Frontal cortex (tissue), 3 donors: ENCODE measurements at regions not wholly inside any gene's neighbourhood (a gene's known extent, or its start where the extent isn't known, plus 50 kb on each side); places are given as distances from the start of the nearest gene placed in this dataset.

Experiments
- DNase-seq, 2 donors: peaks; one replicate each; pipeline ENCODE4 v3.0.0; 2012; ENCODE audit warnings: low spot score in 2 of 2
- FAIRE-seq: peaks from 2 replicates; lab custom pipeline; 2012; peaks lifted over from hg19 to GRCh38; lab: Jason Lieb, UNC
- donor health status: control.
- donor health status: control.
- donor health status: control.

GRCh38 chr2:16871411-16871810, 205.8 kb upstream of the CYRIA start:
- no peak for DNase-seq
- FAIRE-seq = no peak

DNA sequence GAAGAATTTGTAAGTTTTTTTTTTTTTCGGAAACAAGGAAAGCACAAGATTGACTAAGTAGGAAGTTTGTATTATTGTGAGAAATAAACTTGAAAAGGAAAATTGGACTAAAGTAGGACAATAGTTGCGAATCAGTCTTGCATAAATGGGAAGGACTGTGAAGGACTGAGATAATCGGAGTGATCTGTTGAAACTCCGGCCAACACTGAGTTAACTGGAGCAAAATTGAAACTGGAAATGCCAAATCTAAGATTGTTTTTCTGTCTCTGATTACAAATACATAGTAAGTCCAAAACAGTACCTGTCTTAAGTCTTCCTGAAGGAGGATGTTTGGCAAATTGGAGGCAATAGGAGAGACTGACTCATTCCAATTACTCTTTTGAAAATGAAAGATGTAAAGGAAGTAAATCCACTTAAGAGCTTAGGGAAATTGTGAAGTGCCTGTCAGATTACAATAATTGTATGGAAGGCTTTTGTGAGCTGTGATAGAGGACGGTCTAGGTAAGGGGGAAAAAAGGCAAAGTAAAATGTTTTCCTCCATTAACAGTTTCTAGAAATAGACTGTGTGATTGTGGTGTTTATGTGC, 204.9 kb upstream of the CYRIA start:
- FAIRE-seq (no peak), DNase-seq (no peak)

DNA sequence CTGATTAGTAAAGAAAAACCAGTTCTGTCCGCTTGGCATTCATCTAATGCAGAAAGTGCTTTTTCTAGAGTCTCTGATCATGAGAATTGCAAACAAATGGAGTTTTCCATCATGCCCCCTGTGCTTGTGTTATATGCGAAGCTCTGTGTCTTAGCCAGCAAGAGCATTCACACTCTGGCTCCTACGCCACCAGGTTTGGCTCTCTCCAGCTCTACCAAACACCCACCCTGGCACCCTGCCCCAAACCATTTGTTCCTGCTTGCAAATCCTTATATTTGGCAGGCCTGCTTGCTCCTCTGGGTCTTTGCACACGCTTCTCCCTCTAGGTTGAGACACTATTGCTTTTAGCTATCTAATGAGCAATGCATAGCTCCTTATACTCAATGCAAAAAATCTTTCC, 204.1 kb upstream of the CYRIA start:
- no peak for FAIRE-seq
- peak in 1 of 2 donors; percentile 8 for DNase-seq

- FAIRE-seq (no peak), DNase-seq (no peak)
Measured at GRCh38 chr2:16862471-16862870, 196.8 kb upstream of the CYRIA start.

GRCh38 chr2:16861530-16861929, 195.9 kb upstream of the CYRIA start:
- FAIRE-seq = no peak
- no peak for DNase-seq

DNA sequence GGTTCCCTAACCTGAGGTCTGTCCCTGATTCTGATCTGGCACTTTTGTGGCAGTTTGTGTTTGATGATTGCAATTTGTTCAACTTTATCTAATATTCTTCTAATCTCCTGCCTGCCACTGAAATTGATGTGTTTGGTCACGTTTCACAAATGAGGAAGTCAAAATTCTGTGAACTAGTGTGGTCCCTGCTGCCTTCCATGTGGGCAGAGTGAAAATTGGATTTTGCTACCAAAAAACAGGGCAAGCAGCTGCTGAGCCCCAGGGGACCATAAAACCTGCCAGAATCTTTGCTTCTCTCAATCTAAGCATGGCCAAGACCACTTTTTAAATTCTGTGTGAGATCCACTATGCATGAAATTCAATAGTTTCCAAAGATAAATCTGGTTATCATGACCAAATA, 195.5 kb upstream of the CYRIA start:
- DNase-seq (no peak), FAIRE-seq (no peak)

DNA sequence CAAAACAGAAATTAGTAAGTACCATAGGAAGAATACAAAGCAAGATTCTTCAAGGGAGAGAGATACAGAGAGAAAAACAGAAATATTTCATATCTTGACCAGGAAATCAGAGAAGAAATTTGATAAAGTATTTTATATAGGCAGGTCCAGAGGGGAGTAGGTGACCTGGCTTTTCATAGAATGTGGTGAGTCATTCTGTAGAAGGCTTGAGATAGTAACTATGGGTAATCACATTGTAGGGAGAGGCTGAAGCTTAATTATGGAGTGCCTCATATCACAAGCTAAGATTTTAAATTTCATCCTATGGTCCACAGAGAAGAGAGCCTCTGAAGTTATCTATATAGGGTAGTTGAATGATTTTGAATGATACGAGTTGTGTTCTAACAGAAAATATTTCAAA, 195.0 kb upstream of the CYRIA start:
- DNase-seq (no peak), FAIRE-seq (no peak)

- FAIRE-seq (no peak), DNase-seq (no peak)
Measured at GRCh38 chr2:16855183-16855582, 189.5 kb upstream of the CYRIA start.

DNA sequence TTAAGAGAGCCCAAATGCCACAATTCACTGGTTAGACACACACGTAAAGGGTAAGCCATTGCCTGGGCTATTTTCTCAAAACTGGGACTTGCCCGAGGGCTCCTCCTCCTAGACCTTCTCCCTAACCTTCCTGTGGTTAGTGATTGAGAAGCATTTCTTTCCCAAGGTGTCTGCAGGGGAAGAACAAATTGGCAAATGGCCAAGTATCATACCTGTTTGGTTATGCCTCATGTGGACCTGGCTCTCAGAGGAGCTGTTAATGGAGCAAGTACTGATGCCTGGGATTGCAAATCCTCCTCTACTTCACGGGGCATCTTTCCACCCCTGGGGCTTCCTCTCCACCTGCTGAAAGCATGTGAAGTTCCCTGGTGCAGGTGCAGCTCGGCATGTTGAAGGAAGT, 187.5 kb upstream of the CYRIA start:
- FAIRE-seq = no peak
- no peak for DNase-seq

- DNase-seq = no peak
Measured at GRCh38 chr2:16852651-16853050, 187.0 kb upstream of the CYRIA start.

DNA sequence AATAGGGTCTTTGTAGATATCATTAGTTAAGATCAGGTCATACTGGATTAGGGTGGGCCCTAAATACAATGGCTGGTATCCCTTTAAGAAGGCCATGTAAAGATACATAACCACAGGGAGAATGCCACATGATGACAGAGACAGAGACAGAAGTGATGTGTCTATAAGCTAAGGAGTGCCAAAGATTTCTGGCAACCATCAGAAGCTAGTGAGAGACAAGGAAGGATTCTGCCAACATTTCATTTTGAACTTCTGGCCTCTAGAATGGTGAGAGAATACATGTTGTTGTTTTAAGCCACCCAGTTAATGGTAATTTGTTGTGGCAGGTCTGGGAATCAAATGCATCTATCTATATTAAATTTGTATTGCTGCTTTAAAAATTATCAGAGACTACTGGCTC, 185.5 kb upstream of the CYRIA start:
- no peak for FAIRE-seq
- no peak for DNase-seq

More at GRCh38 chr2:16852651-16853050, 187.0 kb upstream of the CYRIA start:
- FAIRE-seq = no peak

GRCh38 chr2:16840496-16841172, 175.0 kb upstream of the CYRIA start:
- no peak for DNase-seq
- FAIRE-seq = no peak

DNA sequence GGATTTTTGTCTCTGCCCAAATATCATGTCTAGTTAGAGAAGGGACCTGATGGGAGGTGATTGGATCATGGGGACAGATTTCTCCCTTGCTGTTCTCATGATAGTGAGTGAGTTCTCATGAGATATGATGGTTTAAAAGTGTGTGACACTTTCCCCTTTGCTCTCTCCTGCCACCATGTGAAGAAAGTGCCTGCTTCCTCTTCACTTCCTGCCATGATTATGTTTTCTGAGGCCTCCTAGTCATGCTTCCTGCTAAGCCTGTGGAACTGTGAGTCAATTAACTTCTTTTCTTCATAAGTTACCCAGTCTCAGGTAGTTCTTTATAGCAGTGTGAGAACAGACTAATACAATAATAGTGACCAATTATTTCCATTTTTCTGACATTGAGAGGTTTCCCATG, 167.3 kb upstream of the CYRIA start:
- FAIRE-seq = no peak
- no peak for DNase-seq

DNA sequence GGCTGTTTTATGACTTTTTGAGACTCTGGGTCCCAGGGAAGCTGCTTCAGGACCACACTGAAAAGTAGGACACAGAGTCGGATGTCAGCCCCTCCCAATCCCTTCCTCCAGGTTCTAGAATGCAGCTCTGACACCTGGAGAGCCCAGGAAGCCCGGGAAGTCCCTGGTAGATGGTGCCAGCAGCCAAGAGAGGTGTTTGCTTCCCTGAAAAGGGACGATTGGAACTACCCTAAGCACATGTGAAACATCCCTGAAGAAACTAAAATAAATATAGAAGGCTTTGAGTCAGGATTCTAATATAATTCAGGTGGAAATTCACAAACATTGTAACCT, 163.2 kb upstream of the CYRIA start:
- FAIRE-seq = no peak
- DNase-seq = no peak

- DNase-seq = no peak
- no peak for FAIRE-seq
Measured at GRCh38 chr2:16828044-16828827, 162.6 kb upstream of the CYRIA start.

GRCh38 chr2:16824472-16824871, 158.8 kb upstream of the CYRIA start:
- FAIRE-seq (no peak), DNase-seq (no peak)

DNA sequence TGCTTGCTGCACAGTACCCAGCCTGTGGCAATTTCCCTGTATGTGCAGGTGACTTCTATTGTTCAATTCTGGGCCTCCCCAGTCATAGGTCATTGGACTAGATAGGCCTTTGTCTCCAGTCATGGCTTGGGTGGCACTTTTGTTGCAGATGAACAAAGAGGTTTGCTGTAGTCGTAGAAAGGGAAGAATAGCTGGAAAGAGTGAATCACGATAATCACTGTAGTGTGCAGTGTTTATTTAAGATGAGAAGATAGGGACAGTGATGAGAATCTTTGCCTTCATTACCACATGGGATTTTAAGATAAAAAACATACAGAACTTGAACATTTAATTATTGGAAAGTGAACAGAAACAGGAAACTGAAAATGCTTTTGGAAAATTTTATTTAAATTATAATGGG, 156.1 kb upstream of the CYRIA start:
- no peak for DNase-seq
- FAIRE-seq = peak; percentile 70

DNA sequence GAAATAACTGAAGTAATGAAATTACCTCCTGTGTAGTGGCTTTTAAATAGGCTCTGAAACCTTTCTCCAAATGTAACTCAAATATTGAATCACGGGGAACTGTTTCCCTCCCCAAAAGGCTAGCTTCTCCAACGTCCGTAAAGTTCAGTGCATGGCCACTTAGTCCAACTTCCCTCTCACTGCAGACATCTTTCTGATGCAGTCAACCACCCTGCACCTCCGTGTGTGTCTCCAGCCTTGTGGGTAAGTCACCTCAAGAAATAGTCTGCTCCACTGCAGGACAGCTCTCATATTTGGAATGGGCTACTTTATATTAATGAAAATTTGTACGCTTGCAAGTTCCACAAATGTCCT, 152.5 kb upstream of the CYRIA start:
- FAIRE-seq (no peak), DNase-seq (no peak)

GRCh38 chr2:16817305-16818202, 151.9 kb upstream of the CYRIA start:
- FAIRE-seq = no peak
- DNase-seq = no peak

- FAIRE-seq (no peak), DNase-seq (no peak)
Measured at GRCh38 chr2:16816522-16816921, 150.9 kb upstream of the CYRIA start.

DNA sequence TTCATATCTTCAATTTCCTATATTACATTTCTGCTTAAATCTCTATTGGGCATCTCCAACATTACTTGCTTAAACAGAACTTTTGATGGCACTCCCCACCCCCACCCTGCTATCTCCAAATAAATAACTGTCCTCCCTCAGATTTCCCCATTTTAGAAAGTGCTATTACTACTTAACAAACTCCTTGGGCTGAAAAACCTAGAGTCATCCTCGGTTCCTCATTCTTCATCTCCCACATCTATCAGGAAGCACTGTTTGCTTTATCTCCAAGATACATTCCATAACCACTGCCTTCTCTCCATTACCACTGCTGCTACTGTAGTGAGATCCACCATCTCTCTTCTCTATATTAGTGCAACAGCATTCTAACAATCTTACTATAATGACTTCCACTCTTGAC, 150.4 kb upstream of the CYRIA start:
- DNase-seq = no peak
- no peak for FAIRE-seq
